IMR-90 (cell line): ENCODE measurements at regions not wholly inside any gene's neighbourhood (a gene's known extent, or its start where the extent isn't known, plus 50 kb on each side); places are given as distances from the start of the nearest gene placed in this dataset.

Experiments used
- ATAC-seq: fragments of 200-7000 bp; cut with Tn5 transposase; 2 replicates; pipeline ENCODE4 v1.9.1; 2020; ENCODE audit warnings: low read depth, mild to moderate bottlenecking, moderate library complexity
- BruUV-seq: library from RNA; stranded (reverse); fragments of 400-500 nt; replicated peaks from 2 replicates; lab custom pipeline; 2021; lab: Mats Ljungman, UMichigan
- CTCF ChIA-PET: fragments of 300-600 bp; formaldehyde crosslinking; extraction: SDS; loops from one replicate; lab custom pipeline; 2021; ENCODE audit warnings: antibody characterized with exemption; lab: Yijun Ruan, JAX
- POLR2A ChIA-PET: fragments of 300-600 bp; sonication (Branson Sonifier 250); formaldehyde crosslinking; loops from one replicate; lab custom pipeline; 2022; ENCODE audit warnings: antibody characterized with exemption; ENCODE audit not compliant: unreplicated experiment; lab: Charles Lee
- DNase-seq: peaks from one replicate; pipeline ENCODE4 v3.0.0; 2013
- H2AFZ ChIP-seq: replicated peaks from 2 replicates; pipeline ENCODE3; 2013; ENCODE audit warnings: low read length, mild to moderate bottlenecking; ENCODE audit not compliant: poor library complexity
- H2AK5ac ChIP-seq: 2 replicates; pipeline ENCODE4 v1.6.1; 2013; ENCODE audit warnings: low read depth, low read length, inconsistent platforms
- H2AK9ac ChIP-seq: replicated peaks from 2 replicates; pipeline ENCODE3; 2013; ENCODE audit warnings: mild to moderate bottlenecking, low read depth, low read length, moderate library complexity; ENCODE audit not compliant: poor library complexity
- H2BK120ac ChIP-seq: 2 replicates; pipeline ENCODE4 v1.6.1; 2013; ENCODE audit warnings: low read depth, low read length, inconsistent platforms
- H2BK15ac ChIP-seq: 3 replicates; pipeline ENCODE4 v1.6.1; 2013; ENCODE audit warnings: low read depth, low read length, inconsistent platforms
- H2BK20ac ChIP-seq: 2 replicates; pipeline ENCODE4 v1.6.1; 2013; ENCODE audit warnings: low read depth, mild to moderate bottlenecking, inconsistent platforms, low read length, moderate library complexity
- H2BK5ac ChIP-seq: 2 replicates; pipeline ENCODE4 v1.6.1; 2013; ENCODE audit warnings: mild to moderate bottlenecking, low read depth, low read length, inconsistent platforms; ENCODE audit not compliant: poor library complexity, severe bottlenecking
- H3K14ac ChIP-seq: replicated peaks from 2 replicates; pipeline ENCODE4 v1.6.1; 2013; ENCODE audit warnings: low read depth, low read length, inconsistent platforms
- H3K18ac ChIP-seq: 2 replicates; pipeline ENCODE4 v1.6.1; 2013; ENCODE audit warnings: low read depth, low read length, control low read depth
- H3K23ac ChIP-seq: 2 replicates; pipeline ENCODE4 v1.6.1; 2013; ENCODE audit warnings: low read depth, low read length, inconsistent platforms
- H3K27ac ChIP-seq: 2 replicates; pipeline ENCODE4 v1.5.1; 2013; ENCODE audit warnings: mild to moderate bottlenecking, control low read depth, low read length; ENCODE audit not compliant: insufficient read depth
- H3K27me3 ChIP-seq: 2 replicates; pipeline ENCODE4 v1.6.1; 2013; ENCODE audit warnings: low read length; ENCODE audit not compliant: control insufficient read depth, insufficient read depth
- H3K36me3 ChIP-seq: 2 replicates; pipeline ENCODE4 v1.6.1; 2013; ENCODE audit warnings: low read length, mixed read lengths; ENCODE audit not compliant: control insufficient read depth, insufficient read depth
- H3K4ac ChIP-seq: 2 replicates; pipeline ENCODE4 v1.6.1; 2013; ENCODE audit warnings: low read depth, low read length, inconsistent platforms
- H3K4me1 ChIP-seq: 2 replicates; pipeline ENCODE4 v1.6.1; 2013; ENCODE audit warnings: low read length, mixed read lengths; ENCODE audit not compliant: control insufficient read depth, insufficient read depth
- H3K4me2 ChIP-seq: 2 replicates; pipeline ENCODE4 v1.6.1; 2013; ENCODE audit warnings: low read depth, mild to moderate bottlenecking, control low read depth, low read length, moderate library complexity
- H3K4me3 ChIP-seq: 2 replicates; pipeline ENCODE4 v1.5.1; 2013; ENCODE audit warnings: low read depth, mild to moderate bottlenecking, control low read depth, low read length, moderate library complexity; ENCODE audit not compliant: insufficient read depth
- H3K56ac ChIP-seq: 2 replicates; pipeline ENCODE4 v1.6.1; 2013; ENCODE audit warnings: low read length, inconsistent platforms; ENCODE audit not compliant: insufficient read depth; ENCODE audit errors: extremely low read depth
- H3K79me1 ChIP-seq, 2 experiments: 2 replicates each; pipeline ENCODE4 v1.6.1; 2013; ENCODE audit warnings: low read length in 2 of 2, inconsistent platforms in 1 of 2, low read depth in 1 of 2
- H3K9ac ChIP-seq: 2 replicates; pipeline ENCODE4 v1.6.1; 2013; ENCODE audit warnings: low read depth, low read length, control low read depth
- H3K9me1 ChIP-seq: 2 replicates; pipeline ENCODE4 v1.6.1; 2013; ENCODE audit warnings: low read length, inconsistent platforms; ENCODE audit not compliant: insufficient read depth
- H3K9me3 ChIP-seq: 2 replicates; pipeline ENCODE4 v1.6.1; 2013; ENCODE audit warnings: low read length; ENCODE audit not compliant: control insufficient read depth, insufficient read depth
- H4K20me1 ChIP-seq: 2 replicates; pipeline ENCODE4 v1.6.1; 2013; ENCODE audit warnings: low read length, inconsistent platforms; ENCODE audit not compliant: insufficient read depth
- H4K5ac ChIP-seq: 2 replicates; pipeline ENCODE4 v1.6.1; 2013; ENCODE audit warnings: mild to moderate bottlenecking, low read depth, low read length, control low read depth
- H4K8ac ChIP-seq, 2 experiments: 2 replicates each; pipeline ENCODE4 v1.6.1; 2013; ENCODE audit warnings: low read depth in 2 of 2, low read length in 2 of 2, control low read depth in 1 of 2, inconsistent platforms in 1 of 2
- H4K91ac ChIP-seq: 2 replicates; pipeline ENCODE4 v1.6.1; 2013; ENCODE audit warnings: low read depth, low read length, inconsistent platforms; ENCODE audit not compliant: insufficient read depth
- MAZ ChIP-seq: IDR thresholded peaks from 2 replicates; pipeline ENCODE4 v1.6.1; 2012; ENCODE audit warnings: low read depth, mild to moderate bottlenecking, low read length, improper control_type of control experiment, moderate library complexity, borderline replicate concordance
- WGBS, 2 experiments: methylation state at CpG; one replicate each; pipeline versions ENCODE4 v1.1.5 to v1.1.7; 2013; ENCODE audit warnings: missing lambda C conversion rate in 2 of 2; ENCODE audit not compliant: insufficient read length in 1 of 2; ENCODE audit errors: extremely low coverage in 2 of 2; 5-methylcytosine and 5-hydroxymethylcytosine counted together
- dilution Hi-C: fragments of 300-500 bp; cut with HindIII; formaldehyde crosslinking; loops from one replicate; pipeline ENCODE4 v1.14.3; 2018; ENCODE audit warnings: low sequenced_read_pairs; ENCODE audit not compliant: unreplicated experiment
- in situ Hi-C: fragments of 300-500 bp; cut with MboI; formaldehyde crosslinking; loops from 3 replicates; pipeline ENCODE4 v1.14.3; 2019; ENCODE audit warnings: low sequenced_read_pairs, inconsistent platforms, mixed read lengths
- intact Hi-C: fragments of 100-400 bp; cut with micrococcal nuclease; formaldehyde crosslinking; loops from 2 replicates; pipeline ENCODE4 v1.10.0; 2022
- TF ChIP-seq, protein P1 (sequence below): fragments of 150-350 bp; IDR thresholded peaks from 2 replicates; pipeline ENCODE4 v1.6.1; 2017; ENCODE audit warnings: mild to moderate bottlenecking, antibody characterized with exemption, low read length, low read depth

DNA sequence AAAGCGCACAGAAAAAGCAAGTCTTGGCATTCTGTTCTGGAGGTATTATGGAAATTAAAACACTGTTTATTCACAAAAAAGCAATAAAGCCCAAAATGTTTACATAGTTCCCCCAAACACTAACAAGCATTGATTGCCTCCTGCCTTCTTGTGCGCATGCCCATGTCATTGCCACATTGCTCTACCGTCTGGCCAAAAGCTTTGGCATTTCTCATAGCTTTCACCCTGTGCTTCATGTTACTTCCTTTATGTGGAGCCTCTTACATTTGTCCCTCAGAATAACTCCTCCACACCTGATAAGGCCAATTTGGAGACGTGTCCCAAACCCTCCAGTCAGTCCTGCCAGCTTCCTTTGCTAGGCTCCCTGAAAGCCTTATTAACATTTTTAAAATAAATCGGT is 680.8 kb downstream of the GBE1 start:
- Histone ChIP-seq H4K8ac (no peak overlapping the region), H3K27ac (no peak overlapping the region), H3K14ac (no peak overlapping the region), H2BK20ac (no peak overlapping the region), H3K9me3 (peaks cover 4% of the 10 kb centered on the region), H3K4me3 (no peak overlapping the region), H3K23ac (no peak overlapping the region), H4K5ac (no peak overlapping the region), H3K4ac (no peak overlapping the region), H3K9me1 (no peaks in the 10 kb centered on the region), H4K20me1 (no peaks in the 10 kb centered on the region), H3K36me3 (no peaks in the 10 kb centered on the region), H2BK120ac (no peak overlapping the region), H3K56ac (no peak overlapping the region), H2AFZ (no peak overlapping the region), H4K91ac (no peak overlapping the region), H3K4me1 (no peaks in the 10 kb centered on the region), H3K9ac (no peak overlapping the region), H2BK5ac (no peak overlapping the region), H3K79me1 (no peaks in the 10 kb centered on the region), H3K18ac (no peak overlapping the region), H3K27me3 (no peaks in the 10 kb centered on the region), H3K4me2 (no peak overlapping the region), H2AK9ac (no peak overlapping the region), H2BK15ac (no peak overlapping the region), H2AK5ac (no peak overlapping the region)
- no TSS peak for BruUV-seq
- DNase-seq (no peak), ATAC-seq (no peak)
- ChIA-PET CTCF (no interaction called here), POLR2A (no interaction called here)
- intact Hi-C loops: no loop called here
- dilution Hi-C loops: no loop called here
- TF ChIP-seq, protein P1, sequence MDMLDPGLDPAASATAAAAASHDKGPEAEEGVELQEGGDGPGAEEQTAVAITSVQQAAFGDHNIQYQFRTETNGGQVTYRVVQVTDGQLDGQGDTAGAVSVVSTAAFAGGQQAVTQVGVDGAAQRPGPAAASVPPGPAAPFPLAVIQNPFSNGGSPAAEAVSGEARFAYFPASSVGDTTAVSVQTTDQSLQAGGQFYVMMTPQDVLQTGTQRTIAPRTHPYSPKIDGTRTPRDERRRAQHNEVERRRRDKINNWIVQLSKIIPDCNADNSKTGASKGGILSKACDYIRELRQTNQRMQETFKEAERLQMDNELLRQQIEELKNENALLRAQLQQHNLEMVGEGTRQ: no peak
- no peak for TF ChIP-seq MAZ
- WGBS, 2 experiments: 40% methylated on average over 1 of the region's 5 CpGs; no CpG with 5 or more reads in 1 of the 2 experiments
- in situ Hi-C loops: no loop called here
